HEK293 (cell line): ENCODE measurements at regions not wholly inside any gene's neighbourhood (a gene's known extent, or its start where the extent isn't known, plus 50 kb on each side); places are given as distances from the start of the nearest gene placed in this dataset.
A peak's percentile ranks its signal among the peaks of the same experiment; 100 is the strongest.

ENCODE experiments used
- CTCF ChIA-PET: fragments of 350-600 bp; formaldehyde crosslinking; extraction: SDS; loops from one replicate; lab custom pipeline; 2021; ENCODE audit warnings: antibody characterized with exemption; lab: Yijun Ruan, JAX
- POLR2A ChIA-PET: fragments of 300-600 bp; formaldehyde crosslinking; extraction: SDS; loops from one replicate; lab custom pipeline; 2020; ENCODE audit warnings: antibody characterized with exemption, inconsistent platforms; lab: Yijun Ruan, JAX
- H3K27ac ChIP-seq: fragments of 200-500 bp; sonication (Bioruptor generic); 2 replicates; pipeline ENCODE4 v1.5.1; 2014; ENCODE audit warnings: low read depth, low read length, control low read depth, inconsistent platforms; ENCODE audit errors: extremely low read depth
- H3K36me3 ChIP-seq, 2 experiments: fragments of 200-500 bp in 1 of 2; sonication (Bioruptor generic) in 1 of 2; 1 replicate in 1 of 2; 2 replicates in 1 of 2; pipeline ENCODE4 v1.5.1; 2014 to 2017; ENCODE audit warnings: inconsistent platforms in 2 of 2, low read length in 2 of 2; ENCODE audit not compliant: control insufficient read depth in 2 of 2, insufficient read depth in 1 of 2
- H3K4me1 ChIP-seq: fragments of 200-500 bp; sonication (Bioruptor generic); 2 replicates; pipeline ENCODE4 v1.5.1; 2014; ENCODE audit warnings: mild to moderate bottlenecking, low read length, inconsistent platforms; ENCODE audit not compliant: control insufficient read depth, insufficient read depth
- H3K4me3 ChIP-seq: 2 replicates; pipeline ENCODE4 v1.5.1; 2011; ENCODE audit warnings: low read depth, mild to moderate bottlenecking, control low read depth, low read length, moderate library complexity
- H3K9me3 ChIP-seq: fragments of 200-500 bp; sonication (Bioruptor generic); 2 replicates; pipeline ENCODE4 v1.5.1; 2014; ENCODE audit warnings: low read depth, low read length, inconsistent platforms; ENCODE audit not compliant: control insufficient read depth, insufficient read depth
- ELK4 ChIP-seq: IDR thresholded peaks from 2 replicates; pipeline ENCODE4 v1.6.1; 2011; ENCODE audit warnings: mild to moderate bottlenecking, low read depth, low read length, borderline replicate concordance
- REST ChIP-seq: fragments of 450-650 bp; formaldehyde crosslinking; IDR thresholded peaks from 2 replicates; pipeline ENCODE4 v1.5.1; 2016; ENCODE audit warnings: missing biosample characterization, missing genetic modification characterization
- SP2 ChIP-seq: fragments of 450-650 bp; formaldehyde crosslinking; IDR thresholded peaks from 2 replicates; pipeline ENCODE4 v1.5.1; 2016; ENCODE audit warnings: missing biosample characterization, missing genetic modification characterization
- ZNF112 ChIP-seq: fragments of 450-650 bp; formaldehyde crosslinking; IDR thresholded peaks from 2 replicates; pipeline ENCODE4 v1.5.0; 2017; ENCODE audit warnings: missing biosample characterization, missing genetic modification characterization
- ZNF133 ChIP-seq: fragments of 450-650 bp; formaldehyde crosslinking; IDR thresholded peaks from 2 replicates; pipeline ENCODE4 v1.5.1; 2016; ENCODE audit warnings: missing biosample characterization, missing genetic modification characterization
- ZNF18 ChIP-seq: fragments of 450-650 bp; formaldehyde crosslinking; IDR thresholded peaks from 2 replicates; pipeline ENCODE4 v1.5.1; 2016; ENCODE audit warnings: missing biosample characterization, missing genetic modification characterization
- ZNF398 ChIP-seq: fragments of 450-650 bp; formaldehyde crosslinking; IDR thresholded peaks from 2 replicates; pipeline ENCODE4 v1.5.1; 2017; ENCODE audit warnings: missing biosample characterization, missing genetic modification characterization
- ZNF488 ChIP-seq: fragments of 450-650 bp; formaldehyde crosslinking; IDR thresholded peaks from 2 replicates; pipeline ENCODE4 v1.5.1; 2016; ENCODE audit warnings: missing biosample characterization, missing genetic modification characterization
- ZNF621 ChIP-seq: fragments of 450-650 bp; formaldehyde crosslinking; IDR thresholded peaks from 2 replicates; pipeline ENCODE4 v1.5.1; 2017; ENCODE audit warnings: missing biosample characterization, missing genetic modification characterization
- ZNF670 ChIP-seq: fragments of 450-650 bp; formaldehyde crosslinking; IDR thresholded peaks from 2 replicates; pipeline ENCODE4 v1.5.1; 2016; ENCODE audit warnings: missing biosample characterization, missing genetic modification characterization, low read depth

GRCh38 chr1:30366911-30367310 lies 356.5 kb downstream of the MATN1 start:
- no peaks in the 10 kb centered on the region for H3K4me1 ChIP-seq
- no peaks in the 10 kb centered on the region for H3K9me3 ChIP-seq
- CTCF ChIA-PET = interaction anchor here (1.1 to 1.3 kb wide), 2 partner anchors 12 to 14 kb away, joined by 4 to 6 read pairs; no protein-coding TSS in a partner anchor
- H3K27ac ChIP-seq = no peak overlapping the region
- no peak for TF ChIP-seq ZNF670 (tag by site-specific recombination)
- TF ChIP-seq SP2 (tag by site-specific recombination) = peak; percentile 18; the same call in 1 of the 2 replicates
- TF ChIP-seq ZNF621 (tag by site-specific recombination) = no peak
- no peak for TF ChIP-seq ZNF133 (tag by site-specific recombination)
- no peak for TF ChIP-seq ZNF398 (tag by site-specific recombination)
- POLR2A ChIA-PET = no interaction called here
- H3K36me3 ChIP-seq = no peaks in the 10 kb centered on the region
- no peak overlapping the region for H3K4me3 ChIP-seq

GRCh38 chr1:30366199-30366598 lies 357.2 kb downstream of the MATN1 start:
- no peaks in the 10 kb centered on the region for H3K9me3 ChIP-seq
- CTCF ChIA-PET = interaction anchor here (1.1 to 4.4 kb wide), 2 partner anchors 11 to 14 kb away, joined by 4 to 26 read pairs; no protein-coding TSS in a partner anchor
- TF ChIP-seq ZNF18 (tag by site-specific recombination) = no peak
- TF ChIP-seq ELK4 = no peak
- TF ChIP-seq, all 188 proteins: peak for 0
- no peak overlapping the region for H3K27ac ChIP-seq
- no peaks in the 10 kb centered on the region for H3K36me3 ChIP-seq
- POLR2A ChIA-PET = no interaction called here
- no peak overlapping the region for H3K4me3 ChIP-seq
- no peaks in the 10 kb centered on the region for H3K4me1 ChIP-seq

GRCh38 chr1:30365596-30365995 lies 357.8 kb downstream of the MATN1 start:
- no peaks in the 10 kb centered on the region for H3K9me3 ChIP-seq
- TF ChIP-seq ZNF112 (tag by site-specific recombination) (no peak), REST (tag by site-specific recombination) (0 out of 2 replicates have a peak, but pooled peaks have one; percentile 24), ZNF488 (tag by site-specific recombination) (no peak)
- no peak overlapping the region for H3K4me3 ChIP-seq
- POLR2A ChIA-PET = no interaction called here
- H3K27ac ChIP-seq = no peak overlapping the region
- CTCF ChIA-PET = interaction anchor here (0.7 to 4.4 kb wide), 2 partner anchors 12 to 15 kb away, joined by 3 to 26 read pairs; no protein-coding TSS in a partner anchor
- no peaks in the 10 kb centered on the region for H3K4me1 ChIP-seq
- no peaks in the 10 kb centered on the region for H3K36me3 ChIP-seq
